ENCODE measurements at regions not wholly inside any gene's neighbourhood (a gene's known extent, or its start where the extent isn't known, plus 50 kb on each side); places are given as distances from the start of the nearest gene placed in this dataset.
"Not testable (repeated sequence)": the region's sequence is repeated elsewhere in the genome, so short reads cannot be mapped to it uniquely, and the experiment has no call there.

DNA sequence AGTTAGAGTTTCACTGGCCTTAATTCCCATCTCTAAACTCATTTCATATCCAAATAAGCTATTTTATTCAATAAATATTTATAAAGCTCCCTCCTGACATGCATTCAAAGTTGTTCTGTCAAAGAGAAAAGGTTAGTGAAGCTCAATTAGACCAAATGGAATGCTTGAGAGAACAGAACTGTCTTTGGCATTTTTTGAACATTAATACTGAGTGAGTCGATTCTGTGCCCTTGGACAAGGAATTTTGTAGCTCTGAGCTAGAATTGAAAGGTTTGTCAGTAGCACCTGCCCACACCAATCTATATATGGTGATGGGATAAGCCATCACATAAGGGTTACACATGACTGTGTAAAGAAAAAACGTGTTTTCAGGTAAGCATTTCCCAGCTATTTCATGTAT is 631.2 kb upstream of the CCNG1 start:
- TF ChIP-seq, protein P1, sequence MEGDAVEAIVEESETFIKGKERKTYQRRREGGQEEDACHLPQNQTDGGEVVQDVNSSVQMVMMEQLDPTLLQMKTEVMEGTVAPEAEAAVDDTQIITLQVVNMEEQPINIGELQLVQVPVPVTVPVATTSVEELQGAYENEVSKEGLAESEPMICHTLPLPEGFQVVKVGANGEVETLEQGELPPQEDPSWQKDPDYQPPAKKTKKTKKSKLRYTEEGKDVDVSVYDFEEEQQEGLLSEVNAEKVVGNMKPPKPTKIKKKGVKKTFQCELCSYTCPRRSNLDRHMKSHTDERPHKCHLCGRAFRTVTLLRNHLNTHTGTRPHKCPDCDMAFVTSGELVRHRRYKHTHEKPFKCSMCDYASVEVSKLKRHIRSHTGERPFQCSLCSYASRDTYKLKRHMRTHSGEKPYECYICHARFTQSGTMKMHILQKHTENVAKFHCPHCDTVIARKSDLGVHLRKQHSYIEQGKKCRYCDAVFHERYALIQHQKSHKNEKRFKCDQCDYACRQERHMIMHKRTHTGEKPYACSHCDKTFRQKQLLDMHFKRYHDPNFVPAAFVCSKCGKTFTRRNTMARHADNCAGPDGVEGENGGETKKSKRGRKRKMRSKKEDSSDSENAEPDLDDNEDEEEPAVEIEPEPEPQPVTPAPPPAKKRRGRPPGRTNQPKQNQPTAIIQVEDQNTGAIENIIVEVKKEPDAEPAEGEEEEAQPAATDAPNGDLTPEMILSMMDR (IDR thresholded peaks at IDR 0.05; ENCODE audit: low read depth, low read length): no peak
- TF ChIP-seq POLR2A (IDR thresholded peaks at IDR 0.05; ENCODE audit: extremely low read depth, insufficient read length): no peak
- TF ChIP-seq, protein P2, sequence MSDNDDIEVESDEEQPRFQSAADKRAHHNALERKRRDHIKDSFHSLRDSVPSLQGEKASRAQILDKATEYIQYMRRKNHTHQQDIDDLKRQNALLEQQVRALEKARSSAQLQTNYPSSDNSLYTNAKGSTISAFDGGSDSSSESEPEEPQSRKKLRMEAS (IDR thresholded peaks at IDR 0.05; ENCODE audit: low read depth, low read length): no peak
- no peak for TF ChIP-seq MYC (IDR thresholded peaks at IDR 0.05; ENCODE audit: low read depth, low read length)
- no peak overlapping the region for H3K4me3 ChIP-seq (ENCODE audit: low read depth, low read length)
- no peak for DNase-seq (ENCODE audit: low read depth)

DNA sequence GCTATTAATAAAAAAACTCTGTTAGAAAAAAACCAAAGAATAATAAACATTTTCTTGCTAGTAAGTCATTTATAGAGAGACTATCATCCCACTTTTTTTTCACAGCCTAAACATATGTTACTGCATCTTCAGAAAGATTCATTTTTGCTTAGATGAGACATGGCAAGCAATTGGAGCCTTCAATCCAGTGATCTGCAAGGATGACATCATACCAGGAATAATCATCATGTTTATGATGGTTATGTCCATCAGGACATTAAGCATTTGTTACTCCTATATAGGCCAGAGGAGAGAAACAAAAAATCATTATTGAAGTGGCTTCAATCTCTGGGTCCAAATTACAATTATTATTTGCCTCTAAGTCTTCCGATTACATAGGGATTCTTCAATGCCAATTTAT is 626.3 kb upstream of the CCNG1 start:
- no peak overlapping the region for H3K4me3 ChIP-seq (ENCODE audit: low read depth, low read length)
- DNase-seq (ENCODE audit: low read depth): no peak
- TF ChIP-seq, protein P1 (IDR thresholded peaks at IDR 0.05; ENCODE audit: low read depth, low read length): no peak
- TF ChIP-seq, protein P2 (IDR thresholded peaks at IDR 0.05; ENCODE audit: low read depth, low read length): no peak
- no peak for TF ChIP-seq MYC (IDR thresholded peaks at IDR 0.05; ENCODE audit: low read depth, low read length)
- TF ChIP-seq POLR2A (IDR thresholded peaks at IDR 0.05; ENCODE audit: extremely low read depth, insufficient read length): no peak

DNA sequence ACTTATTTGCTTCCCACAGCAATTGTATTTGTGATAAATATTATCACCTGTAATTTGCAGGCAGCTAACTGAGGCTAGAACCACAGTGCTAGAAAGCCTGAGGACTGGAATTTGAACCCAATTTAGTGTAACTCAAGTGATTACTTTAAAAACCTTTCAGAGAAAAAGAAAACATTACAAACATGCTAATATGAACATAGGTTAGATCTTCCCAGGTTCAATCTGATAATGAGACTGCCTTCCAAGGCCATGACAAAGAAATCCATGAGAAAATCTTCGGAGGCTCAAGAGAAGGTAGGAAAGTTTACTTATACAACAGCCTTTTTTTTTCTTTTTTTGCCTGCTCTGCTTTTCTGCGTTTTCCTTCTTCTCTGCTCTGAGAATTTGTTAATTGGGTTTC is 620.6 kb upstream of the CCNG1 start:
- no peak for DNase-seq (ENCODE audit: low read depth)
- TF ChIP-seq POLR2A (IDR thresholded peaks at IDR 0.05; ENCODE audit: extremely low read depth, insufficient read length): no peak
- TF ChIP-seq, protein P2 (IDR thresholded peaks at IDR 0.05; ENCODE audit: low read depth, low read length): no peak
- no peak overlapping the region for H3K4me3 ChIP-seq (ENCODE audit: low read depth, low read length)

DNA sequence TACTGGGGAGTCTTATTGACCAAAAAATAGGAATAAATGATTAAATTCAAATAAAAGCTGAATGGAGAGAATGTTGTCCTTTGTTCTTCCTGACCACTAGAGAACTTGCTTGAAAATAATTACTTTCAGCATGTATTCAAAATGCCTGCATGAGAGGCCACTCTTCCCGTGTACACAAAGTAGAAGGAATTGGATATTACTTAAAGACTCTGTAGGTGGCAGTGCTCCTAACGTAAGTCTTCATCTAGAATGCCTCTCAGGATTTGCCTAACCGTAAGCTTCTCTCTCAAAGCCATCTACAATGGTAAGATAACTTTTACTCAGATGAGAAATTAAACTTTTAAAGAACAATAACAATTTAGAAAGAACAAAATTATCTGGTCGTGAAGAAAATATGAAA is 620.0 kb upstream of the CCNG1 start:
- H3K4me3 ChIP-seq (ENCODE audit: low read depth, low read length): no peak overlapping the region
- peak; percentile 1 for DNase-seq (ENCODE audit: low read depth)
- TF ChIP-seq, protein P1 (IDR thresholded peaks at IDR 0.05; ENCODE audit: low read depth, low read length): no peak
- TF ChIP-seq, protein P2 (IDR thresholded peaks at IDR 0.05; ENCODE audit: low read depth, low read length): no peak
- no peak for TF ChIP-seq MYC (IDR thresholded peaks at IDR 0.05; ENCODE audit: low read depth, low read length)
- no peak for TF ChIP-seq POLR2A (IDR thresholded peaks at IDR 0.05; ENCODE audit: extremely low read depth, insufficient read length)

DNA sequence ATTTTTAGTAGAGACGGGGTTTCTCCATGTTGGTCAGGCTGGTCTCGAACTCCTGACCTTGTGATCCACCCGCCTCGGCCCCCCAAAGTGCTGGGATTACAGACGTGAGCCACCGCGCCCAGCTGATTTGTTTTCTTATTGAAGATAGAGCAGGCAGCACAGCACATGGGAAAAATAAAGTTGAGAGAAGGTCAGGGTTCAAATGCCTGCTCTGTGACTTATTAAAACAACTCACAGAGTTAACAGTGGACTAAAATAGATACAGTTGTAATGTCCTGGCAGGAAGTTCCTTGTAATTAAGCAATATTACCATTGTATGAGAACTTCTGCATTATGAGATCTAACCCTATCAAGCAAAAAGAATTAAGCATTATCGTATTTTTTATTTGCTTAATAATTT is 615.7 kb upstream of the CCNG1 start:
- not testable (repeated sequence) for H3K4me3 ChIP-seq (ENCODE audit: low read depth, low read length); DNase-seq (ENCODE audit: low read depth)

DNA sequence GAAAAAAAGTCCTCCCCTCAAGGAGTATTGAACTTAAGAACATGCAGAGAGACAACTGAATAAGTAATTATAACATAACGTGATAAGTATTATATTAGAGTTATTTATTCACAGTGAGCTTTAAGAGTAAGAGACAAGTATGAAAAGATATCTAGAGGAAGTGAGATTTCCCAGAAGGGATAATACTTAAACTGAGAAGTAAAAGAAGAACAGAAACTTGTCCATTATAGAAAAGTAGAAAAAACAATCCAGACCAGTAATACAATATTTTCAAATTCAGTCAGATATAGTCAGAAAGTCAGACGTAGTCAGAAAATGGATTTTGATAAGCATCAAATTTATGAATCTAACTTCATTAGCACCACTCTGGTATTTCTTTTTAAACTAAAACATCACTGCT is 613.0 kb upstream of the CCNG1 start:
- no peak for DNase-seq (ENCODE audit: low read depth)
- TF ChIP-seq POLR2A (IDR thresholded peaks at IDR 0.05; ENCODE audit: extremely low read depth, insufficient read length) (no peak), MYC (IDR thresholded peaks at IDR 0.05; ENCODE audit: low read depth, low read length) (no peak)
- TF ChIP-seq, protein P1 (IDR thresholded peaks at IDR 0.05; ENCODE audit: low read depth, low read length): no peak
- TF ChIP-seq, protein P2 (IDR thresholded peaks at IDR 0.05; ENCODE audit: low read depth, low read length): no peak
- H3K4me3 ChIP-seq (ENCODE audit: low read depth, low read length): no peak overlapping the region

DNA sequence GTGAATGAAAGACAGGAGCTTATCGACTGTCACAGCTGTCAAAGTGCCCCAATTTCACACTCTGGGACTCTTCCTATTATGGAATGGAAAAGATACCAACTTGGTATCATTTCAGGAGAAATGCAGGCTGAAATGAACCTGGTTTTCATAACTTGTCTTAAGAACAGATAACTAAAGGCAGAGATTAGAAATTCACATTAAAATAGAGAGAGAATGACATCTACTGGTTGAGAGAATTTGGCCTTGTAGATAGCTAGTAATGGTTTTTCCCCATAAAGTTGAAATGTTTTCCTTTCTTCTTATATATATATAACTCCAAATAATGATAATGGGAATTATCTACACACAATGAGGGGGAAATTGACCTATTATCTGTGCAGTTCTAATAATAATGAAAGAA is 600.2 kb upstream of the CCNG1 start:
- no peak overlapping the region for H3K4me3 ChIP-seq (ENCODE audit: low read depth, low read length)
- no peak for DNase-seq (ENCODE audit: low read depth)
- TF ChIP-seq, protein P2 (IDR thresholded peaks at IDR 0.05; ENCODE audit: low read depth, low read length): no peak

Data from NB4 (cell line).